ENCODE measurements at regions not wholly inside any gene's neighbourhood (a gene's known extent, or its start where the extent isn't known, plus 50 kb on each side); places are given as distances from the start of the nearest gene placed in this dataset.

DNA sequence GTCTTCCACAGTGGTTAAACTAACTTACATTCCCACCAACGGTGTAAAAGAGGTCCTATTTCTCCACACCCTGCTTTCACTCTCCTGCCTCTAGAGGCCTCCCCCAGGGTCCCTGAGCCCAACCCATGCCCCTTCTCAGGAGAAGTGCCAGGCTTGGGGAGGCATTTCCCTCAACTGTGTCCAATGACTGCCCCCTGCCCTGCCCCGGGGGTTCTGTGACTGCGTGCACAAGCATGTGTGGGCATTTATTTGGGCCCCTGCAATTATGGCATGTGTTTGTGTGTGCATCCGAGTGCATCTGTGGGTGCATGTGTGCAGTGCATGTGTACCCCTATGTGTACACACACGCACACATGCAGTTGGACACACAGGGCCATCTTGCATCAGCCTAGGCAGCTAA, 57.3 kb downstream of the INHBB start:
- no peaks in the 10 kb centered on the region for H3K36me3 ChIP-seq (ENCODE audit: low read depth, low read length)
- no peaks in the 10 kb centered on the region for H3K9me2 ChIP-seq (replicated peaks; ENCODE audit: low read length)
- peak overlapping the region; percentile 32 for H3K4me2 ChIP-seq (ENCODE audit: low read length)
- no peak overlapping the region for H2AFZ ChIP-seq (ENCODE audit: low read length)
- H4K20me1 ChIP-seq (ENCODE audit: low read length), result no peaks in the 10 kb centered on the region
- peak overlapping the region; percentile 43 for H3K27ac ChIP-seq (ENCODE audit: low read length)
- ChIA-PET CTCF (interaction anchor here (1.0 kb wide), 1 partner anchor 36 kb away, joined by 4 read pairs; no protein-coding TSS in a partner anchor), POLR2A (ENCODE audit: unreplicated experiment) (no interaction called here)
- H3K4me3 ChIP-seq (ENCODE audit: low read length), result no peak overlapping the region
- intact Hi-C loops (cut with micrococcal nuclease), result no loop called here
- H3K79me2 ChIP-seq (ENCODE audit: low read length), result 0 out of 2 replicates have a peak, but pooled peaks cover 4% of the 10 kb centered on the region
- H3K4me1 ChIP-seq (ENCODE audit: insufficient read depth, low read length), result peaks cover 38% of the 10 kb centered on the region
- H3K9ac ChIP-seq (ENCODE audit: low read length), result no peak overlapping the region
- DNase-seq (no peak), ATAC-seq (no peak)
- BruUV-seq (replicated peaks), result no TSS peak
- H3K9me3 ChIP-seq (ENCODE audit: low read length), result no peaks in the 10 kb centered on the region
- no peaks in the 10 kb centered on the region for H3F3A ChIP-seq (ENCODE audit: low read length, unreplicated experiment)
- H3K27me3 ChIP-seq (ENCODE audit: low read length), result no peaks in the 10 kb centered on the region
- TF ChIP-seq EZH2 (IDR thresholded peaks at IDR 0.05; ENCODE audit: low read length, unreplicated experiment) (no peak), EZH2phosphoT487 (IDR thresholded peaks at IDR 0.05; ENCODE audit: borderline replicate concordance, low read length) (no peak)
- TF ChIP-seq, protein P1, sequence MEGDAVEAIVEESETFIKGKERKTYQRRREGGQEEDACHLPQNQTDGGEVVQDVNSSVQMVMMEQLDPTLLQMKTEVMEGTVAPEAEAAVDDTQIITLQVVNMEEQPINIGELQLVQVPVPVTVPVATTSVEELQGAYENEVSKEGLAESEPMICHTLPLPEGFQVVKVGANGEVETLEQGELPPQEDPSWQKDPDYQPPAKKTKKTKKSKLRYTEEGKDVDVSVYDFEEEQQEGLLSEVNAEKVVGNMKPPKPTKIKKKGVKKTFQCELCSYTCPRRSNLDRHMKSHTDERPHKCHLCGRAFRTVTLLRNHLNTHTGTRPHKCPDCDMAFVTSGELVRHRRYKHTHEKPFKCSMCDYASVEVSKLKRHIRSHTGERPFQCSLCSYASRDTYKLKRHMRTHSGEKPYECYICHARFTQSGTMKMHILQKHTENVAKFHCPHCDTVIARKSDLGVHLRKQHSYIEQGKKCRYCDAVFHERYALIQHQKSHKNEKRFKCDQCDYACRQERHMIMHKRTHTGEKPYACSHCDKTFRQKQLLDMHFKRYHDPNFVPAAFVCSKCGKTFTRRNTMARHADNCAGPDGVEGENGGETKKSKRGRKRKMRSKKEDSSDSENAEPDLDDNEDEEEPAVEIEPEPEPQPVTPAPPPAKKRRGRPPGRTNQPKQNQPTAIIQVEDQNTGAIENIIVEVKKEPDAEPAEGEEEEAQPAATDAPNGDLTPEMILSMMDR (conservative IDR thresholded peaks at IDR 0.05; ENCODE audit: low read depth, low read length), result no peak

DNA sequence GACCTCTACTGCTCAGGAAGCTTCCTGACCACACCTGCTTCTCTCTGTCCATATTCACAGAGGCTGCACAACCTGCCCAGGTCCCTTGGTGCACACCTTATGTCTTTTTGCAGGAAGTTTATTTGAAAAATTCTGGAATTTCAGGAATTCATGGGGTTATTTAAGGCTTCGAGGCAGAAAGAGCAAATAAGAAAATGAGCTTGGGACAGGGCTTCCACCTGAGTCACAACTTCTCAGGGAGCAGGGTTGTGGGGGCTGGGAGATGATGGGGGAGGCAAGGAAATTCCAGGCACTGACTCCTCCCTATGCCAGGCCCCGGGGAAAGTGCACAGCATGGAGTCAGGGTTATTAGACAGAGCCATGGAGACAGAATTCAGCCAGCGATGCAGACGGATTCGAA, 57.7 kb downstream of the INHBB start:
- TF ChIP-seq EZH2phosphoT487 (IDR thresholded peaks at IDR 0.05; ENCODE audit: borderline replicate concordance, low read length) (no peak), EZH2 (IDR thresholded peaks at IDR 0.05; ENCODE audit: low read length, unreplicated experiment) (no peak)
- intact Hi-C loops (cut with micrococcal nuclease), result no loop called here
- Histone ChIP-seq H3K9me3 (ENCODE audit: low read length) (no peaks in the 10 kb centered on the region), H3F3A (ENCODE audit: low read length, unreplicated experiment) (no peaks in the 10 kb centered on the region), H3K9ac (ENCODE audit: low read length) (no peak overlapping the region), H3K79me2 (ENCODE audit: low read length) (0 out of 2 replicates have a peak, but pooled peaks cover 4% of the 10 kb centered on the region), H4K20me1 (ENCODE audit: low read length) (no peaks in the 10 kb centered on the region), H3K4me2 (ENCODE audit: low read length) (peak overlapping the region; percentile 32), H3K27ac (ENCODE audit: low read length) (peak overlapping the region; percentile 43), H3K4me3 (ENCODE audit: low read length) (no peak overlapping the region), H3K36me3 (ENCODE audit: low read depth, low read length) (no peaks in the 10 kb centered on the region), H2AFZ (ENCODE audit: low read length) (no peak overlapping the region), H3K27me3 (ENCODE audit: low read length) (no peaks in the 10 kb centered on the region), H3K9me2 (replicated peaks; ENCODE audit: low read length) (no peaks in the 10 kb centered on the region), H3K4me1 (ENCODE audit: insufficient read depth, low read length) (peaks cover 33% of the 10 kb centered on the region)
- POLR2A ChIA-PET (ENCODE audit: unreplicated experiment), result no interaction called here
- ATAC-seq (peak; percentile 15), DNase-seq (peak; percentile 89)
- CTCF ChIA-PET, result interaction anchor here (1.0 kb wide), 1 partner anchor 36 kb away, joined by 4 read pairs; no protein-coding TSS in a partner anchor
- BruUV-seq (replicated peaks), result no TSS peak

DNA sequence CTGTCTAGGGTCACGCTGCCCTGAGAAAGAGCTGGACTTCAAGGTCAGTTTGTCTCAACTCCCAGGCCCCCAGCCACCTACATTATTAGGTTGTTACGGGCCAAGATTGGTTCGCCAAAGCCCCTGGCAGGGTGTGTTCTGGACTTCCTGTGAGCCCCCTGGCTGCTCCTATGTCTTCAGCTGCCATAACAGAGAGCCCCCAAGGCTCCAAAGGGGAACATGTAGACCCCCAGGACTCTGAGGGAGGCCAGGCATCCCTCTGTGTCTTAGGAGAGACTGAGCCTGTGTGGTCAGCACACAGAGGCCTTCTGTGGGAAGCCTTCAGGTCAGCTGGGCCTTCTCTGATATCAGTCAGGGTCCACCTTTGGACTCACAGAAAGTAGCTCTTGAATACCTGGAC, 58.3 kb downstream of the INHBB start:
- Histone ChIP-seq H3K79me2 (ENCODE audit: low read length) (0 out of 2 replicates have a peak, but pooled peaks cover 4% of the 10 kb centered on the region), H3K27ac (ENCODE audit: low read length) (peak overlapping the region; percentile 43), H3K9me3 (ENCODE audit: low read length) (no peaks in the 10 kb centered on the region), H3K27me3 (ENCODE audit: low read length) (no peaks in the 10 kb centered on the region), H3K36me3 (ENCODE audit: low read depth, low read length) (no peaks in the 10 kb centered on the region), H4K20me1 (ENCODE audit: low read length) (no peaks in the 10 kb centered on the region), H3K9me2 (replicated peaks; ENCODE audit: low read length) (no peaks in the 10 kb centered on the region), H3K4me1 (ENCODE audit: insufficient read depth, low read length) (peaks cover 27% of the 10 kb centered on the region), H3K4me3 (ENCODE audit: low read length) (no peak overlapping the region), H3K4me2 (ENCODE audit: low read length) (peak overlapping the region; percentile 32; the same call in 1 of the 2 replicates), H3K9ac (ENCODE audit: low read length) (no peak overlapping the region), H3F3A (ENCODE audit: low read length, unreplicated experiment) (no peaks in the 10 kb centered on the region), H2AFZ (ENCODE audit: low read length) (no peak overlapping the region)
- BruUV-seq (replicated peaks), result TSS peak; percentile 35
- DNase-seq (no peak), ATAC-seq (no peak)
- intact Hi-C loops (cut with micrococcal nuclease), result no loop called here
- CTCF ChIA-PET, result interaction anchor here (1.0 kb wide), 1 partner anchor 37 kb away, joined by 4 read pairs; no protein-coding TSS in a partner anchor
- TF ChIP-seq EZH2 (IDR thresholded peaks at IDR 0.05; ENCODE audit: low read length, unreplicated experiment), result no peak
- no peak for TF ChIP-seq EZH2phosphoT487 (IDR thresholded peaks at IDR 0.05; ENCODE audit: borderline replicate concordance, low read length)
- TF ChIP-seq, protein P1 (conservative IDR thresholded peaks at IDR 0.05; ENCODE audit: low read depth, low read length), result no peak
- POLR2A ChIA-PET (ENCODE audit: unreplicated experiment), result no interaction called here

Data from PC-3 (cell line).